SIG-M5 treated with dmso at 0.1 percent for 504 hours (cell line): ENCODE measurements at regions not wholly inside any gene's neighbourhood (a gene's known extent, or its start where the extent isn't known, plus 50 kb on each side); places are given as distances from the start of the nearest gene placed in this dataset.

ENCODE experiments used
- DNase-seq: peaks from one replicate; lab custom pipeline; 2025; ENCODE audit not compliant: unreplicated experiment; lab: John Stamatoyannopoulos, UW

- no peak for DNase-seq
Observed at GRCh38 chr17:79377230-79377786, 233.5 kb downstream of the RBFOX3 start.

DNA sequence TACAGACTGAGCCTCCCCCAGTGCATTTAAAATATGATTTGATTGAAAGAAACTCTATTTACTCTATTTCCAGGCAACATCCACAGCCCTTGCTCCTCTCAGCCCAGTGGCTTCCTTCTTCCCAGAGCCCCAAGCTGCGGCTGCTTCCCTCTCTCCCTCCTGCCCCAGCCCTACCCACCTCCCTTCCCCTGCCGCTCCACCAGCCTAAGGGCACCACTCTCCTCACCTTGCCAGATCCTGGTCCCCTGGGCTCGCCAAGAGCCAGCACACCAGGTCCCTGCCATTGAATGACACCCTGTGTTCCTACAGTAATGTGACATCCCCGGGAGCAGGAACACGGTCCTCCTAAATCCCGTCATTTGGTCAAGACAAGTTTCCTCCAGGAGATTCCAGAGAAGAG, 236.0 kb downstream of the RBFOX3 start:
- no peak for DNase-seq

GRCh38 chr17:79374087-79374689, 236.7 kb downstream of the RBFOX3 start:
- no peak for DNase-seq

GRCh38 chr17:79372470-79373238, 238.2 kb downstream of the RBFOX3 start:
- no peak for DNase-seq

GRCh38 chr17:79371984-79372383, 238.9 kb downstream of the RBFOX3 start:
- DNase-seq = no peak

GRCh38 chr17:79370594-79370993, 240.3 kb downstream of the RBFOX3 start:
- DNase-seq = no peak

GRCh38 chr17:79370126-79370525, 240.7 kb downstream of the RBFOX3 start:
- no peak for DNase-seq

DNA sequence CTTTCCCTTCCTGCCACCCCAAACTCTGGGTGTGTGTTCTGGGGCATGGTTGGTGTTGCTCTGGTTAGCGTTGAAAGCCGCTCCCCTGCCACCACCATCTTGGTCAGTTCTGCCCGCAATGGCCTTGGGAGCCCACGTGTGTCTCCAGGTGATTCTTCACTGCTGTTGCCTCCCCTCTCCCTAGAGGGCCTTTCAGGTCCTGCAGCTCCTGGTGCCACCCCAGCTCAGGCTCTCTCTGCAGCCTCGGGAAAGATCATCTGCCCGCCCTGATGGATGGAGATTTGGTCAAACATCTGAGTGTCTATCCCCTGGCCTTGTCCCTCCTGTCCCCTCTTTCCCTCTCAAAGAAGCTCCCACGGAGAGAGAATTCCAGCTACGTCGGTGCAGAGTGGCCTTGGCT, 241.3 kb downstream of the RBFOX3 start:
- no peak for DNase-seq

DNA sequence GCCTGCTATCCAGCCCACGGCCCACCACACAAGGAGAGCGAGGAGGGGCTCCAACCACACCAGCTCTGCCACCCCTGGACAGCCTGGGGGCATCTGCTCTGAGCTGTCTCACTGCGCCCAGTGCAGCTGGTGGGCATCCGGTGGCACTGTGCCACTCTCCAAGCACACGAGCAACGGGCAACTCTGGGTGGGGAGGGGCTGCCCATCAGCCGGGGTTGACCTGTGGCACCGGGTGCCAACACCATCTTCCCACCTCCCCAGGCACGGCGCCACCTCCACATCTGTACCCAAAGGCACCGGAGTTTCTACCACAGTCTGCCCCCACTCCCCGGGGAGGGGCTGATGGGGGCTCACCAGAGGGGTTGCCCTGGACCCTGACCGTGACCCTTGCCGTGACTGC, 241.8 kb downstream of the RBFOX3 start:
- DNase-seq = no peak

DNA sequence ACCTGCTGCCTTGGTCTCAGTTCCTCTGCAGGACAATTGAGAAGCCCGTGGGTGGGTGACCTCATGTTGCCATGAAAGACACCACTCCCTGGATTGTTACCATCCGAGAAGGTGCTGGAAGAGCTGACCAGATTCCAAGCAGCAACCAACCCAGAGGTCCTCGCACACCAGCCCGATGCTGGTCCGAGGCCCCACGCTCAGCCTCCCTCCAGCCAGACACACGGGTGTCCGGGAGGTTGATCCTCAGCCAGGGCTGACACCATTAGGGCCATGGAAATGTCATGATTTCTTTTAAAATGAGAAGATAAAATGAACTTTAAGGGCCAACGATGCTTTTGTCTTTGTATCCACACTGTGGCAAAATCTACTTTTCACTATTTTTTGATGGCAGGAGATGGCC, 242.3 kb downstream of the RBFOX3 start:
- DNase-seq = no peak

DNA sequence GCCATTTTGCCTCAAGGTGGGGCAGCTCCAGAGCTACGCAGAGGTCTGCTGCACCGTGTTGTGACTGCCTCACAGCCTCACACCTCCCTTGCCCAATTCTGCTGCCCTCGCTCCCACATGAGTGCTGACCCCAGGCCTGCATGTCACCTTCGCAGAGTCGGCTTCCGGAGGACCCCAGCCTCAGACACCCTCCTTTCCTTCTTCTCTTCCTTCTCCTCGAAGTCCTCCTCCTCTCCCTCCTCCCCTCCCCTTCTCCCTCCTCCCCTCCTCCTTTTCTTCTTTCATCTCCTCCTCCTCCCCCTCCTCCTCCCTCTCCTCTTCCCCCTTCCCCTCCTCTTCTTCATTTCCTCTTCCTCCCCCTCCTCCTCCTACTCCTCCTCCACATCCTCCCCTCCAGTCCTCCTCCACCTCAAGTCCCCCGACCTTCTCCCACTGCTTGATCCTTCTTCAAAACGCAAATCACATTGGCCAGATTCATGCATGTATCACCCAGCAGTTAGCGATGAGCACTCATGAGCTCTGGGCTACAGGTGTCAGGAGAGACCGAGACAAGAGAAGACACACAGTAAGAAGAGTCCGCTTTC, 243.8 kb downstream of the RBFOX3 start:
- no peak for DNase-seq

DNA sequence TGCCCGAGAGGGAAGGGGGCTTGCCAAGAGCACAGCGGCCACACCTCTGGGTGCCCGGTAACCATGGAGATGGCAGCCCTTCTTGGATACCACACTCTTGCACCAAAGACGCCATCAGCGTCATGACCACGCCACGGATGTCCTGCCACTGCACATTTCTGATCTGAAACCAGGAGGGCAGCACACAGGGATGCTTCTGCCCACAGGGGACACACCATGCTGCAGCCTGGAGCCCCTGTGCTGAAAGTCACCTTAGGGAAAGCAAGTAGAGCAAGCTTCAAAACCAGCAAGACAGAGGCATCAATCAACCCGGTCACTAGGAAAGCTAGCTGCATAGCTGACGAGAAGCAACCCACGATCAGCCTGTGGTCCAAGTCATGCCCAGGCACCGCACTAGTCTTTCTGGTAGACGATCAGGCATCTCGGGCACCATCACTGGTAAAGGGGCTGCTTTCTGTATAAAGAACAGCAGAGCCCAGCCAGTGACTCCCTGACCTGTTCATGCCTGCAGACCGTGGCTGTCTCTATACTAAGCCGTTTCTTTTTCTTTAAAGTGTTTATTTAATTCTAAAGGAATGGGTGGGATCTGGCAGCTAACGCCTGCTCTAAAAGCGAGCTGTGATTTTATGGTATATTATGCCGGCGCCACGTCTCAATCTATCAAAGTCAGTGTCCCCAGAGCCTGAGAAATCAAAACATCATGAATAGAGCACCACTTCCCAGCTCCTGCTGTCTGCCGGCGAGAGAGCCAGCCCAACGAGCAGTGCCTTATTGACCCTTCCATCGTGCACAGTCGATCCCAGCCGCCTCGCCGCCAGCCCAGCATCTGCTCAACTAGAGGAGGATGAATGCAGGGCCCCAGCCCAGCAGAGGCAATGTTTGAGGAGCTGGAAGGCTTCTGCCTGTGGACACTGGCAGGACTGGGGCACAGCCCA, 244.7 kb downstream of the RBFOX3 start:
- DNase-seq = no peak

- no peak for DNase-seq
Observed at GRCh38 chr17:79365351-79365750, 245.5 kb downstream of the RBFOX3 start.

GRCh38 chr17:79364315-79365094, 246.3 kb downstream of the RBFOX3 start:
- no peak for DNase-seq

DNA sequence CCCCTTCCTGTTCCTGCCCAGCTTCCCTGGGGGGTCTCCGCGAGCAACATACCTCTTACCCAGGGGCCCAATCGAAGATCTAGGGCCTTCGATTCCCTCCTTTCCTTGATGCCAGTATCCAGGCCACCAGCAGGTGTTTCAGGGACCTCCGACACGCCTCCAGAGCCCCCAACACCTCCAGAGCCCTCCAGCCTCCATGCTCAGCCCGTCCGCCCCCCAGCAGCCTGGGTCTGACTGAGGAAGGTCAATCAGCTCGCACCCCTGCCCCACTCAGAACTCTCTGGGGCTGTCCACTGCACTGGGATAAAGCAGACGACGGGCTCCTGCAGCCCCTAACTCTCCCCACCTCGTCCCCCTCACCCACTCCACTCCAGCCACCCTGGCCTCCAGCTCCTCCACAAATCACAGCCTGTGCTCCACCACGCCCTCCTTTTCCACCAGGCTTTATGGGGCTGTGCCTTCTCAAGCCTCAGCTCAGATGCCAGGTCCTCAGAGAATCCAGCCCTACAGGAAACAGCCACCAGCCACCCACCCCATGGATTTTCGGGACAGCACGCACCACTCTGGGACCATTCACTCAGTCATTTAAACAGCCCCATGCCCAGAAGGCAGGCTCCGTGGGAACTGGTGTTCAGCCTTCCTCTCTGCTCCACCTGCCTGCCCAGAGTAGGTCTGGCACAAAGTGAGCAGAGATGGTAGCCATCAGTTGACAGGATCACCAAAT, 247.1 kb downstream of the RBFOX3 start:
- DNase-seq = no peak

- no peak for DNase-seq
Observed at GRCh38 chr17:79362772-79363305, 248.0 kb downstream of the RBFOX3 start.

DNA sequence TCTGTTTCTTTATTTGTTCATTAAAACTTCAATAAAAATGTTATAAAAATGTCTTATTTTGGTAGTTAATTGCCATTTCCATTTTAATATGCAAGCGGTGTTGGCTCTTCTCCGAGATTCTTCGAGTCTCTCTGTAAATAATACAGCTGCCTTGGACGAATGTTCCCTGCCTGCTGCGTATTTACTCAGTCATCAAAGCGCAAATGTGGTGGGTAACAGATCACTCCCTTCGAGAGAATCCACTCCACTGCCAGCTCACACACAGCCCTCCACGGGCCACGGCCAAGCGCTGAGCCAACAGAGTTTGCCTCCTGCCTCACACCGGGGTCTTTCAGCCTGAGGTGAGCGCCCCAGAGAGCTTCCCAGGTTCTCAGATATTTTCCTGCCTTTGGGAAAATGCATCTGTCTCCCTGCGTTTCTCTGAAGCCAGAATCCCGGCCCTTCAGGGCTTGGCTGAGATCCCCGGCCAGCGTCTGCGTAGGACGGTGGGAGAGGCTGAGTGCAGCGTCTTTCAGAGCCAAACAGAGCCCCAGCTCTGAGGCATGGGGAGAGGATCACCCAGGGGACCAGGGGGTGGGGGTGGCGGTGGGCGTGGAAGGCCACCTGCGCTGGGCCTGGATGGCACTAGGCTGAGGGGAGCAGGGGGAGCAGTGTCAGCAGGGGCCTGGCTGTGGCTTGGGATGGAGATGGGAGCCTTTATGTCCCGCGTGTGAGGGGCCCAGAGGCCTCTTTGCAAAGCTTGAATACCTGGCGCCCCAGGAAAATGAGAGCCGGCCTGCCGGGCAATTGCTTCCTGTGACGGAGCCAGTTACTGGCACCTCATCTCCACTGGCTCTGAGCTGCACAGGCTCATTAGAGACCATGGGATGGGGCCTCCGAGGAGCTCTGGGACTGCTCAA, 248.7 kb downstream of the RBFOX3 start:
- no peak for DNase-seq

DNA sequence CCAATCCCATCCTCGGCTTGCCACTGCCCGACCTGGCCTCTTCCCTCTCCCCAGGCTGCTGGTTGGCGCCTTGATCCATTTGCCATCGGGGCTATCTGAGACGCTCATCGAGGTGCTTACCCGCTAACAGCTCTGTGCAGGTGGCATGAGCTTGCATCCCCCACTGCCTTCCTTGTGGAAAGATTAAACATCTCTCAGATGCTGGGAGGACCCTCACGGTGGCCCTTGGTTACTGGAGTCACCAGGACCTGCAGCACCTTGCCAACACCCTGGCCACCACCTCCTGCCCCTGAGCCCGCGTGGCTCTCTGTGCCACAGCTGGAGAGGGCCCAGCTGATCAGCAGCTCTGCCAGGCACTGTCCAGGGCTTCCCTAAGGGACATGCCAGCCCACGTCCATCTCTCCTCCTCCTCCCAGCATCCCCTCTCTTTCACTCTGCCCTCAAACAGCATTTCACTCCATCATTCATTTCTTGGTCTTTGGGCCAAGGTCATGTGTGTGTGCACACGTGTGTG, 249.6 kb downstream of the RBFOX3 start:
- no peak for DNase-seq
